ENCODE measurements at regions not wholly inside any gene's neighbourhood (a gene's known extent, or its start where the extent isn't known, plus 50 kb on each side); places are given as distances from the start of the nearest gene placed in this dataset.

DNA sequence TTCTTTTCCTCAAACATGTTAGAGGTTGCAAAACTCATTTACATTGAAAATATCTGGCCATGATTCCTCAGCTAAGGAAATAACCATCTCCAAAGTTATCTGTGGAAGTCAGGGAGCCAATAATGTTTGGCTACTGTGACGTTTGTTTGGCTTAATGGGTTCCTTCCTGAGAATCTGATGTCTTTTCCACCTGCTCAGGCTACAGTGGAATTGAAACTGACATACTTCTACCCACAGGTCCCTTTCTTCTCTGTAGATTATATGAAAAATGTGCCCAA, 221.1 kb upstream of the XYLT1 start:
- ATAC-seq (no peak), FAIRE-seq (no peak), DNase-seq (ENCODE audit: low spot score) (no peak)
- BruUV-seq (replicated peaks) = no TSS peak
- Histone ChIP-seq H4K20me1 (ENCODE audit: insufficient read depth, low read length) (no peaks in the 10 kb centered on the region), H2AFZ (ENCODE audit: low read length) (no peak overlapping the region), H3K27ac (ENCODE audit: extremely low read length, insufficient read depth, low read length) (no peak overlapping the region), H3K36me3 (replicated peaks in 1 of 2; ENCODE audit: control insufficient read depth in 1 of 2, insufficient read depth in 2 of 2, low read length in 2 of 2) (no peaks in the 10 kb centered on the region), H3K4me2 (ENCODE audit: low read depth, low read length) (no peak overlapping the region), H3K9me3 (ENCODE audit: low read length) (no peaks in the 10 kb centered on the region), H3K4me1 (ENCODE audit: insufficient read depth, low read length) (no peaks in the 10 kb centered on the region), H3K79me2 (ENCODE audit: insufficient read depth, low read length) (no peaks in the 10 kb centered on the region), H3K27me3 (ENCODE audit: control insufficient read depth in 1 of 2, insufficient read depth in 2 of 2, low read length in 2 of 2) (no peaks in the 10 kb centered on the region; a peak in 1 of 5 replicates), H3K4me3 (replicated peaks in 1 of 3; ENCODE audit: insufficient read depth in 1 of 3, low read depth in 2 of 3, low read length in 3 of 3) (no peak overlapping the region), H3K9ac (ENCODE audit: insufficient read depth, low read depth, low read length) (no peak overlapping the region)
- POLR2A ChIA-PET = no interaction called here
- WGBS (ENCODE audit: low lambda C conversion rate) = 0% methylated on average over 1 of the region's 1 CpG
- intact Hi-C loops (cut with micrococcal nuclease; ENCODE audit: unreplicated experiment) = no loop called here
- CTCF ChIA-PET (ENCODE audit: low intra/inter-chr PET ratio, low total read pairs) = no interaction called here
- in situ Hi-C loops (cut with HindIII; ENCODE audit: extremely low pct_ligation_motif_present, low pct_unique_long_range_greater_than_20kb) = no loop called here
- no peak for TF ChIP-seq HNRNPLL (IDR thresholded peaks at IDR 0.05; ENCODE audit: low read depth, low read length, poor library complexity, severe bottlenecking)
- TF ChIP-seq, protein P1, sequence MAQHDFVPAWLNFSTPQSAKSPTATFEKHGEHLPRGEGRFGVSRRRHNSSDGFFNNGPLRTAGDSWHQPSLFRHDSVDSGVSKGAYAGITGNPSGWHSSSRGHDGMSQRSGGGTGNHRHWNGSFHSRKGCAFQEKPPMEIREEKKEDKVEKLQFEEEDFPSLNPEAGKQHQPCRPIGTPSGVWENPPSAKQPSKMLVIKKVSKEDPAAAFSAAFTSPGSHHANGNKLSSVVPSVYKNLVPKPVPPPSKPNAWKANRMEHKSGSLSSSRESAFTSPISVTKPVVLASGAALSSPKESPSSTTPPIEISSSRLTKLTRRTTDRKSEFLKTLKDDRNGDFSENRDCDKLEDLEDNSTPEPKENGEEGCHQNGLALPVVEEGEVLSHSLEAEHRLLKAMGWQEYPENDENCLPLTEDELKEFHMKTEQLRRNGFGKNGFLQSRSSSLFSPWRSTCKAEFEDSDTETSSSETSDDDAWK (CRISPR knock-in tag; IDR thresholded peaks at IDR 0.05) = no peak
- TF ChIP-seq, protein P2, sequence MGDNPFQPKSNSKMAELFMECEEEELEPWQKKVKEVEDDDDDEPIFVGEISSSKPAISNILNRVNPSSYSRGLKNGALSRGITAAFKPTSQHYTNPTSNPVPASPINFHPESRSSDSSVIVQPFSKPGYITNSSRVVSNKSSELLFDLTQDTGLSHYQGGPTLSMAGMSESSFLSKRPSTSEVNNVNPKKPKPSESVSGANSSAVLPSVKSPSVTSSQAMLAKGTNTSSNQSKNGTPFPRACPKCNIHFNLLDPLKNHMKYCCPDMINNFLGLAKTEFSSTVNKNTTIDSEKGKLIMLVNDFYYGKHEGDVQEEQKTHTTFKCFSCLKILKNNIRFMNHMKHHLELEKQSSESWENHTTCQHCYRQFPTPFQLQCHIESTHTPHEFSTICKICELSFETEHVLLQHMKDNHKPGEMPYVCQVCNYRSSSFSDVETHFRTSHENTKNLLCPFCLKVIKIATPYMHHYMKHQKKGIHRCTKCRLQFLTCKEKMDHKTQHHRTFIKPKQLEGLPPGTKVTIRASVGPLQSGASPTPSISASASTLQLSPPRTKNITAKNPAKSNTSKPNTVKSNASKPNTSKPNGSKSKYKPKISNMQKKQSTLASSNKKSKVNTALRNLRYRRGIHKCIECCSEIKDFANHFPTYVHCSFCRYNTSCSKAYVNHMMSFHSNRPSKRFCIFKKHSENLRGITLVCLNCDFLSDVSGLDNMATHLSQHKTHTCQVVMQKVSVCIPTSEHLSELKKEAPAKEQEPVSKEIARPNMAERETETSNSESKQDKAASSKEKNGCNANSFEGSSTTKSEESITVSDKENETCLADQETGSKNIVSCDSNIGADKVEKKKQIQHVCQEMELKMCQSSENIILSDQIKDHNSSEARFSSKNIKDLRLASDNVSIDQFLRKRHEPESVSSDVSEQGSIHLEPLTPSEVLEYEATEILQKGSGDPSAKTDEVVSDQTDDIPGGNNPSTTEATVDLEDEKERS (CRISPR knock-in tag; IDR thresholded peaks at IDR 0.05) = no peak
- TF ChIP-seq ZNF558 (CRISPR knock-in tag; IDR thresholded peaks at IDR 0.05; ENCODE audit: borderline replicate concordance) = no peak
- no peak for TF ChIP-seq HMG20B (CRISPR knock-in tag; conservative IDR thresholded peaks at IDR 0.05)
- TF ChIP-seq, protein P3, sequence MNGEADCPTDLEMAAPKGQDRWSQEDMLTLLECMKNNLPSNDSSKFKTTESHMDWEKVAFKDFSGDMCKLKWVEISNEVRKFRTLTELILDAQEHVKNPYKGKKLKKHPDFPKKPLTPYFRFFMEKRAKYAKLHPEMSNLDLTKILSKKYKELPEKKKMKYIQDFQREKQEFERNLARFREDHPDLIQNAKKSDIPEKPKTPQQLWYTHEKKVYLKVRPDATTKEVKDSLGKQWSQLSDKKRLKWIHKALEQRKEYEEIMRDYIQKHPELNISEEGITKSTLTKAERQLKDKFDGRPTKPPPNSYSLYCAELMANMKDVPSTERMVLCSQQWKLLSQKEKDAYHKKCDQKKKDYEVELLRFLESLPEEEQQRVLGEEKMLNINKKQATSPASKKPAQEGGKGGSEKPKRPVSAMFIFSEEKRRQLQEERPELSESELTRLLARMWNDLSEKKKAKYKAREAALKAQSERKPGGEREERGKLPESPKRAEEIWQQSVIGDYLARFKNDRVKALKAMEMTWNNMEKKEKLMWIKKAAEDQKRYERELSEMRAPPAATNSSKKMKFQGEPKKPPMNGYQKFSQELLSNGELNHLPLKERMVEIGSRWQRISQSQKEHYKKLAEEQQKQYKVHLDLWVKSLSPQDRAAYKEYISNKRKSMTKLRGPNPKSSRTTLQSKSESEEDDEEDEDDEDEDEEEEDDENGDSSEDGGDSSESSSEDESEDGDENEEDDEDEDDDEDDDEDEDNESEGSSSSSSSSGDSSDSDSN (CRISPR knock-in tag; IDR thresholded peaks at IDR 0.05) = no peak
- no peak for TF ChIP-seq NCOR1 (IDR thresholded peaks at IDR 0.05; ENCODE audit: borderline replicate concordance, low read length)
- no peak for TF ChIP-seq RFXANK (CRISPR knock-in tag; IDR thresholded peaks at IDR 0.05)
- TF ChIP-seq RBM22 (optimal IDR thresholded peaks at IDR 0.05; ENCODE audit: low read length) = no peak
- no peak for TF ChIP-seq ZNF382 (CRISPR knock-in tag; IDR thresholded peaks at IDR 0.05; ENCODE audit: borderline replicate concordance)
- TF ChIP-seq TEAD2 (CRISPR knock-in tag; IDR thresholded peaks at IDR 0.05) = no peak
- TF ChIP-seq FOXK2 (IDR thresholded peaks at IDR 0.05) = no peak
- TF ChIP-seq, protein P4, sequence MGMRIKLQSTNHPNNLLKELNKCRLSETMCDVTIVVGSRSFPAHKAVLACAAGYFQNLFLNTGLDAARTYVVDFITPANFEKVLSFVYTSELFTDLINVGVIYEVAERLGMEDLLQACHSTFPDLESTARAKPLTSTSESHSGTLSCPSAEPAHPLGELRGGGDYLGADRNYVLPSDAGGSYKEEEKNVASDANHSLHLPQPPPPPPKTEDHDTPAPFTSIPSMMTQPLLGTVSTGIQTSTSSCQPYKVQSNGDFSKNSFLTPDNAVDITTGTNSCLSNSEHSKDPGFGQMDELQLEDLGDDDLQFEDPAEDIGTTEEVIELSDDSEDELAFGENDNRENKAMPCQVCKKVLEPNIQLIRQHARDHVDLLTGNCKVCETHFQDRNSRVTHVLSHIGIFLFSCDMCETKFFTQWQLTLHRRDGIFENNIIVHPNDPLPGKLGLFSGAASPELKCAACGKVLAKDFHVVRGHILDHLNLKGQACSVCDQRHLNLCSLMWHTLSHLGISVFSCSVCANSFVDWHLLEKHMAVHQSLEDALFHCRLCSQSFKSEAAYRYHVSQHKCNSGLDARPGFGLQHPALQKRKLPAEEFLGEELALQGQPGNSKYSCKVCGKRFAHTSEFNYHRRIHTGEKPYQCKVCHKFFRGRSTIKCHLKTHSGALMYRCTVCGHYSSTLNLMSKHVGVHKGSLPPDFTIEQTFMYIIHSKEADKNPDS (CRISPR knock-in tag; IDR thresholded peaks at IDR 0.05) = no peak
- TF ChIP-seq ZSCAN20 (CRISPR knock-in tag; IDR thresholded peaks at IDR 0.05; ENCODE audit: borderline replicate concordance) = no peak

All from HepG2 (cell line).